ENCODE measurements at regions not wholly inside any gene's neighbourhood (a gene's known extent, or its start where the extent isn't known, plus 50 kb on each side); places are given as distances from the start of the nearest gene placed in this dataset.

DNA sequence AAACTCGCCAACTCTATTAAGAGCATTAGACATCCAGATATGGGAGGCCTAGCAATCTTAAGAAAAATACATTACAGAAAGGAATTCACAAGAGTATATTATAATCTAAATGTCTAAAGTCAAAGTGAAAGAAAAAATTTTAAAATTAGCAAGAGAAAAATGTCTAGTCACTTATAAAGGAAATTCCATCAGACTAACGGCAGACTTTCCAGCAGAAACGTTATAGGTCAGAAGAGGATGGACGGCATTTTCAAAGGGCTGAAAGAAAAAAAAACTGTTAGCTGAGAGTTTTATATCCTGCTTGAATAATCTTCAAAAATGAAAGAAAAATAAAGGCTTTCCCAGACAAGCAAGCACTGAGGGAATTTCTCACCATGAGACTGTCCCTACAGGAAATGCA lies 269.0 kb downstream of the HDGFL1 start:
- WGBS, 2 donors: 86 to 88% methylated on average over 4 of the region's 4 CpGs
- H3K4me3 ChIP-seq: no peak overlapping the region
- TF ChIP-seq, protein P1, sequence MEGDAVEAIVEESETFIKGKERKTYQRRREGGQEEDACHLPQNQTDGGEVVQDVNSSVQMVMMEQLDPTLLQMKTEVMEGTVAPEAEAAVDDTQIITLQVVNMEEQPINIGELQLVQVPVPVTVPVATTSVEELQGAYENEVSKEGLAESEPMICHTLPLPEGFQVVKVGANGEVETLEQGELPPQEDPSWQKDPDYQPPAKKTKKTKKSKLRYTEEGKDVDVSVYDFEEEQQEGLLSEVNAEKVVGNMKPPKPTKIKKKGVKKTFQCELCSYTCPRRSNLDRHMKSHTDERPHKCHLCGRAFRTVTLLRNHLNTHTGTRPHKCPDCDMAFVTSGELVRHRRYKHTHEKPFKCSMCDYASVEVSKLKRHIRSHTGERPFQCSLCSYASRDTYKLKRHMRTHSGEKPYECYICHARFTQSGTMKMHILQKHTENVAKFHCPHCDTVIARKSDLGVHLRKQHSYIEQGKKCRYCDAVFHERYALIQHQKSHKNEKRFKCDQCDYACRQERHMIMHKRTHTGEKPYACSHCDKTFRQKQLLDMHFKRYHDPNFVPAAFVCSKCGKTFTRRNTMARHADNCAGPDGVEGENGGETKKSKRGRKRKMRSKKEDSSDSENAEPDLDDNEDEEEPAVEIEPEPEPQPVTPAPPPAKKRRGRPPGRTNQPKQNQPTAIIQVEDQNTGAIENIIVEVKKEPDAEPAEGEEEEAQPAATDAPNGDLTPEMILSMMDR (IDR thresholded peaks at IDR 0.05): no peak
- H3K9me3 ChIP-seq: peaks cover 0 to 34% (median 9%) of the 10 kb centered on the region in 11 donors
- H3K4me1 ChIP-seq: no peaks in the 10 kb centered on the region
- ATAC-seq (no peak), DNase-seq (no peak)
- H3K36me3 ChIP-seq: no peaks in the 10 kb centered on the region
- intact Hi-C loops (cut with DNase I): loop anchor here in 1 of 10 donors (10.0 kb wide), 1 partner anchor 86 kb away; no protein-coding TSS in a partner anchor
- H3K27me3 ChIP-seq: no peaks in the 10 kb centered on the region
- no peak overlapping the region for H3K27ac ChIP-seq

DNA sequence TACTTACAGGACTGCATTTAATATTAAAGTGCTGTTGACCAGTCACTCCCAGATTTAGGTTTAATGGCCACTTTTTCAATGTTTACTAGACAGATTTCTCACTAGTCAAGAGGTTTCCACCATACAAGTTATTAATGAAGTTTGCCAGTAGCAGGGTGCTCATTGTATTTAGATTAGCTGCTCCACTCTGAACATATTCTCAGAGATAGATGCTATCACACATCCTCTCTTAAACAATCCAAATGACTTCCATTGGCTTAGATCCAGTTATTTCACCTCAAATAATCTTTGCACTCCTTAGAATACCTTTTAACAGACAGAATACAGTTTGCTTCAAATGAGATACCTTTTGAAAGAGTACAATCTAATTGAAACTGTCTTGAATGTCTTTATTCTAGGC lies 276.1 kb downstream of the HDGFL1 start:
- Histone ChIP-seq H3K27ac (no peak overlapping the region), H3K4me1 (peaks cover 0 to 15% (median 0%) of the 10 kb centered on the region in 9 donors), H3K36me3 (no peaks in the 10 kb centered on the region), H3K27me3 (no peaks in the 10 kb centered on the region), H3K4me3 (no peak overlapping the region), H3K9me3 (peaks cover 0 to 17% (median 0%) of the 10 kb centered on the region in 11 donors)
- intact Hi-C loops (cut with DNase I): no loop called here
- DNase-seq (no peak), ATAC-seq (peak in 5 of 8 donors; percentile 51 to 72 (median 64))
- TF ChIP-seq, protein P1 (IDR thresholded peaks at IDR 0.05): no peak

DNA sequence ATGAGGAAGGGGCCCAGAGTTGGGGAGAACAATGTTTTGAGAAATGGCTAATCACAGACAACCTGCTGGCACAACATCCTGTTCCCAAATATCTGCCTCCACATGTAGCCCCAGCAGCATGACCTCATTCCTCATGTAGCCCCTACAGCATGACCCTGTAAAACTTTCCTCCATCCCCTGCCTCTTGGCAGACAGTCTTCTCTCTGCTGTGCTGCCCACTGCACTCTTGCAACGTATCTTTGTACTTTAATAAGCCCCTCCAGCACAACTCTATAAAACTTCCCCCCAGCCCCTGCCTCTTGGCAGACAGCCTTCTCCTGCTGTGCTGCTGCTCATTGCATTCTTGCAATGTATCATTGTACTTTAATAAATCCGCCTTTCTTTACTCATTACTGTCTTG lies 278.8 kb downstream of the HDGFL1 start:
- H3K9me3 ChIP-seq: peaks cover 0 to 4% (median 0%) of the 10 kb centered on the region in 11 donors
- H3K4me1 ChIP-seq: peaks cover 0 to 15% (median 0%) of the 10 kb centered on the region in 9 donors
- DNase-seq (no peak), ATAC-seq (no peak)
- TF ChIP-seq, protein P1 (IDR thresholded peaks at IDR 0.05): no peak
- WGBS, 2 donors: 75 to 100% methylated on average over 2 of the region's 2 CpGs
- H3K36me3 ChIP-seq: no peaks in the 10 kb centered on the region
- no peak overlapping the region for H3K27ac ChIP-seq
- H3K27me3 ChIP-seq: no peaks in the 10 kb centered on the region
- H3K4me3 ChIP-seq: no peak overlapping the region
- intact Hi-C loops (cut with DNase I): no loop called here

DNA sequence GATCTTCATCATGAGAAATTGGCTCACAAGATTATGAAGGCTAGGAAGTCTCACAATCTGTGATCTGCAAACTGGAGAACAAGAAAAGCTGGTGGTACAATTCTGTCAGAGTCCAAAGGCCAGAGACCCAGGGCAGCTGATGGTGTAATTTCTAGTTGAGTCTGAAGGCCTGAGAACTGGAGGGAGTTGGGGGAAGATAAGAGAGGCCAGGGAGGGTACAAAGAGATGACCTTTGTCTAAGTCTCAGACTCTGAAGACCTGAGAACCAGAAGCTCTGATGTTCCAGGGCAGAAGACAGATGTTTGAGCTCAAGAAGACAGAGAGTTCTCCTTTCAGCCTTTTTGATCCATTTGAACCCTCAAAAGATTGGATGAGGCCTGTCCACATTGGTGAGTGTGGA lies 280.6 kb downstream of the HDGFL1 start:
- intact Hi-C loops (cut with DNase I): no loop called here
- Histone ChIP-seq H3K27ac (no peak overlapping the region), H3K4me3 (no peak overlapping the region), H3K36me3 (no peaks in the 10 kb centered on the region), H3K9me3 (no peaks in the 10 kb centered on the region), H3K27me3 (no peaks in the 10 kb centered on the region), H3K4me1 (peaks cover 0 to 13% (median 0%) of the 10 kb centered on the region in 9 donors)
- TF ChIP-seq, protein P1 (IDR thresholded peaks at IDR 0.05): no peak
- ATAC-seq (no peak), DNase-seq (no peak)
